ENCODE measurements at regions not wholly inside any gene's neighbourhood (a gene's known extent, or its start where the extent isn't known, plus 50 kb on each side); places are given as distances from the start of the nearest gene placed in this dataset.

DNA sequence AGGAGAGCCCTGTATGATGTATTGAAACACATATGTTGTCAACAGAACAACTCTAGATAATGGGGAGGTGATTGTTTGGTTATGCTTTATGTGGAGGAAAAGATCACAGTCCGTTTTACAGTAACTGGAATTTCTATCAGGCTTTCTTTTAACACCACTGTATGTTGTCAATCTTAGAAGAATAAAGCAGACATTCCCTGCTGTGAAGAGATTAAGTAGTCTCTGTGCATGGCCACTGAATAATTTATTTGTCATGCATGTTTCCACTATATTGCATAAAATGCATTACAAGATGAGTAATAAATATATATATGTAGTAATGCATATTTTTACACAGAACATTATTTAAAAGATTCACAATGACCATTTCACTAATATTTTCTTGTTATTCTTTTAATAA, 440.0 kb downstream of the ANKRD7 start:
- TF ChIP-seq, protein P1, sequence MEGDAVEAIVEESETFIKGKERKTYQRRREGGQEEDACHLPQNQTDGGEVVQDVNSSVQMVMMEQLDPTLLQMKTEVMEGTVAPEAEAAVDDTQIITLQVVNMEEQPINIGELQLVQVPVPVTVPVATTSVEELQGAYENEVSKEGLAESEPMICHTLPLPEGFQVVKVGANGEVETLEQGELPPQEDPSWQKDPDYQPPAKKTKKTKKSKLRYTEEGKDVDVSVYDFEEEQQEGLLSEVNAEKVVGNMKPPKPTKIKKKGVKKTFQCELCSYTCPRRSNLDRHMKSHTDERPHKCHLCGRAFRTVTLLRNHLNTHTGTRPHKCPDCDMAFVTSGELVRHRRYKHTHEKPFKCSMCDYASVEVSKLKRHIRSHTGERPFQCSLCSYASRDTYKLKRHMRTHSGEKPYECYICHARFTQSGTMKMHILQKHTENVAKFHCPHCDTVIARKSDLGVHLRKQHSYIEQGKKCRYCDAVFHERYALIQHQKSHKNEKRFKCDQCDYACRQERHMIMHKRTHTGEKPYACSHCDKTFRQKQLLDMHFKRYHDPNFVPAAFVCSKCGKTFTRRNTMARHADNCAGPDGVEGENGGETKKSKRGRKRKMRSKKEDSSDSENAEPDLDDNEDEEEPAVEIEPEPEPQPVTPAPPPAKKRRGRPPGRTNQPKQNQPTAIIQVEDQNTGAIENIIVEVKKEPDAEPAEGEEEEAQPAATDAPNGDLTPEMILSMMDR (IDR thresholded peaks at IDR 0.05; ENCODE audit: insufficient read depth, low read depth, low read length) = no peak
- TF ChIP-seq EZH2 (IDR thresholded peaks at IDR 0.05; ENCODE audit: insufficient read depth, low read length) = no peak

All from astrocyte (in vitro differentiated cells and primary cell).